IPS DF 4.7 (cell line): ENCODE measurements at regions not wholly inside any gene's neighbourhood (a gene's known extent, or its start where the extent isn't known, plus 50 kb on each side); places are given as distances from the start of the nearest gene placed in this dataset.
"Not testable (repeated sequence)": the region's sequence is repeated elsewhere in the genome, so short reads cannot be mapped to it uniquely, and the experiment has no call there.

ENCODE experiments used
- DNase-seq: peaks from one replicate; pipeline ENCODE4 v3.0.0-alpha.2; 2013; ENCODE audit warnings: low spot score; ENCODE audit errors: extremely low read depth

- no peak for DNase-seq
These were observed 569.0 kb upstream of the B3GAT1 start for GRCh38 chr11:134980819-134981710.

- not testable (repeated sequence) for DNase-seq
These were observed 567.0 kb upstream of the B3GAT1 start for GRCh38 chr11:134979089-134979457.

DNA sequence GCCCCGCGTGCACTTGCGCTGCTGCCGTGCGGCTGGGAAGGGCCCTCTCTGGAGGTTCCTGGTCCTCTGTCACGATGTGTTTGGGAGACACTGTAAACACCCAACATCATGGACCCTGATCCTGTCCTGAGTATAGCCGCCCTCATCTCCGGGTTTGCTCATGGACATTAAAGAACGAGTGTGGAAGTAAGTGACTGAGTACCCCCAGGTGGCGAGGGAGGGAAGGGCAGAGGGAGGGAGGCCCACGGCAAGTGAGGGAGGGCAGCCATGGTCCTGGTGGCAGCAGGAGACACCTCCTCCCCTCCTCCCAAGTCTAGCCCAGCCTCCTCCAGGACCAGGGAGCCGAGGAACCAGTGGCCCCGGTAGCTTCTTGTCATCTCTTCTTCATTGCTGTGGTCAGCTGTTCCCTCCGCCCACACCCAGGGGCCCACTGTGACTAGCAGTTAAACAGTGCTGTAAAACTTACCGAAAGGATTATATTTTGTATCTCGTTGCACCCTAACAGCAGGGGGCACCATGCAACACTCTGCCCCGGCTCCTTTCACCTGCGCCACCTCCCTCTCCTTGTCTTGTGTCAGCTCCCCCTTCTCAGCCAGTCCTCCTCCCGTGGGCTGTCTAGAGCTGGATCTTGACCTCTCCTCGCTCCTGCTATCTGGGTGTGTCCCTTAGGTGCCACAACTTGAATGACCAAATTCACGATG, 566.5 kb upstream of the B3GAT1 start:
- DNase-seq = no peak

DNA sequence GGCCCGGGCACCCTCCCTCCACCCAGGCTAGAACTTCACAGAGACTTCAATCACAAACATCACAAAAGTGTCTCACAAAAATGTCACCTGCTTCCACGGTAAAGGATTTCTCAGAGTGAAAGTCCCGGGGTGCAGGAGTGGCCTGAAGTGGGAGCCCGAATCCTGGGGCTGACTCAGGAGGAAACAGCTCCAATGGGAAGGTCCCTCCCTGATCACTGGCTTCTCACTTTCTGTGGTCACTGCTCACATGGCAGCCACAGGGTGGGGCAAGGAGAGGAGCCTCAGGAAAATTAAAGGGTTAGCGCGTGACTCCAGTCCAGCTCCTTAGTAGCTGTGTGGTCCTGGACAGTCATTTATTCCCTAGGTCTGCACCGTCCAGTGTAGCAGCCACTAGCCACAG, 564.5 kb upstream of the B3GAT1 start:
- DNase-seq = no peak

- no peak for DNase-seq
These were observed 563.9 kb upstream of the B3GAT1 start for GRCh38 chr11:134975866-134976376.

GRCh38 chr11:134973801-134974200, 561.8 kb upstream of the B3GAT1 start:
- no peak for DNase-seq

DNA sequence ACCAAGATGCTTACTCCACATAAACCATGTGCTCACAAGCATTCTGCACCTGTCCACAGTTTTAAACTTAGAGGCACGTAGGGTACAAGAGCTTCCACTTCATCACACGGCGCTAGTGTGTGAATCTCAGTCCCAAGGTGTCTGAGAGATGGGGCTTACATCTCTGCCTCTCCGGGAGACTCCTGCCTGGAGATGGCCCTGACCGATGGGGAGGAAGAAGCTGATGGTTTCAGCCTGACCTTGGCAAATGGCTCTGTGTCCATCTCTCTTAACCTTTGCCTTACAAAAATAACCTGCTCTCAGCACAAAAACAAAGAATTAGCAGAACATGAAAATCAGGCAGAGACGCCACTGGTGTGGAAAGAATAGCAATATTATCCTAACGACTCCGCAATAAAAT, 559.3 kb upstream of the B3GAT1 start:
- no peak for DNase-seq

DNA sequence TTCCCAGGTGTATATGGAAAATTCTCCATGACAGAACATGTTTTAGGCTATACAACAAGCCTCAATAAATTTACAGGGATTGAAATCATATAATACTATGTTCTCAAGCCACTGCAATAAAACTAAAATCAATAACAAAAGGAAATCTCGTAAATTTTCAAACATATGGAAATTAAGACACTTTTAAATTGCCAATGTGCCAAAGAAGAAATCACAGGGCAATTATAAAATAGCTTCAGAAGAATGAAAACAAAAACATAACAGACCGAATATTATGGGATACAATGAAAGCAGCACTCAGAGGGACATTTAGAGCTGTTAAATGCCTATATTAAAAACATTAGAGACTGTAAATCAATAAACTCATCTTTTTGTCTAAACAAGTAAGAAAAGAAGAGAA, 555.7 kb upstream of the B3GAT1 start:
- DNase-seq = no peak

GRCh38 chr11:134961386-134961785, 549.3 kb upstream of the B3GAT1 start:
- not testable (repeated sequence) for DNase-seq

DNA sequence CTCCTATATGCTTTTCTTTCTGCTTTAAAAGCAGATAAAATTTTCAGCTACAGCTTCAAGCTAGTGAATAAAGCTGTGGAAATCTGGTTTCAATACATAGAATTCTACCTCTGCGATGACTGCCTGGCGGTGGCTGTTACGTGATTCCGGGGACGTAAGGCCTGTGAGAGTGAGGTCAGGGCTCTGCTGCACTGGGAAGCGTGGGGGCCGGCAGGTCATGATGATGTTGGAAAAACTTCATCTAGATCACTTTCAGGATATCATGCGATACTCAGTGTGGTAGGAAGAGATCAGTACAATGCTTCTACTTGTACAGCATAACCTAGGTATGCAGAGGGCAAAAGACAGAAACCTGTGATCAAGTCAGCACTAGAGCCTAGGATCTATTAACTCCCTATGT, 546.8 kb upstream of the B3GAT1 start:
- no peak for DNase-seq

- no peak for DNase-seq
These were observed 546.2 kb upstream of the B3GAT1 start for GRCh38 chr11:134958336-134958640.

DNA sequence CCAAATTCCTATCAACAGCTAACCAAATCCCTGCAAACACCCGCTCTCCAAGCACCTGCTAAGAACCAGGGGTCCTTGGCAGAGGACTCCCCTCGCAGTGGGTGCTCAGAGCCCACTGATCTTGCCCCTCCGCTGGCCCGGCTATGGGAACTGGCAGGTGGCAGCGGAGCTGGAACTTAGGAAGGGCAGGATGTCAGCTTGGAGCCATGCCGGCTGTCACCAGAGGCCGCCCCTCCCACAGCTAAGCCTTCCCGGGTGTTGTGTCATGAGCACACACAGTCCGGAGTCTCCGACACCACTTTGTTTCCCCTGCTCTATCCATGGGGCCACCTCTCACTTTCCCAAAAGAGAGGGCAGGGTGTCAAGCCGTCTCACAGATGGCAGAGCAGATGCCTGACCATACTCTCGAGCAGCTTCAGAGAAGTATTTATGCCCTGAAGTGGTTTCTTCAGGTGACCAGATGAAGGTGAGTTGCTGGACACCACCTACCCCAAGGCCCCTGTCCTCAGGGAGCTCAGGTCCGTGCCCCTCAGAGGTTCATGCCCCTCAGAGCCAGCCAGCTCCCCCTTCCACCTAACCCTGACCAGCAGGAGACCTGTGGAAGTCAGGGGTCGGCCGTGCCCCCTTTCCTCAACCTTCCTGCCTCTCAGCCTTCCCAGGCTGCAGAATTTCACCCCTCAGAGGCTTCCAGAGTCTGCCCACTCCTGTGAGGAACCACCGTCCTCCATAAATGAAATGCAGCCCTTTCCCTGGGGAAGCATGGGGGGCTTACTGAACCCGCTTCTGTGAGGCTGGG, 545.7 kb upstream of the B3GAT1 start:
- DNase-seq = no peak

- DNase-seq = no peak
These were observed 544.6 kb upstream of the B3GAT1 start for GRCh38 chr11:134956450-134957210.

- not testable (repeated sequence) for DNase-seq
These were observed 543.9 kb upstream of the B3GAT1 start for GRCh38 chr11:134955970-134956369.

GRCh38 chr11:134955281-134955680, 543.2 kb upstream of the B3GAT1 start:
- DNase-seq = no peak

GRCh38 chr11:134954456-134954855, 542.4 kb upstream of the B3GAT1 start:
- DNase-seq = not testable (repeated sequence)

GRCh38 chr11:134953417-134953970, 541.5 kb upstream of the B3GAT1 start:
- DNase-seq = not testable (repeated sequence)

DNA sequence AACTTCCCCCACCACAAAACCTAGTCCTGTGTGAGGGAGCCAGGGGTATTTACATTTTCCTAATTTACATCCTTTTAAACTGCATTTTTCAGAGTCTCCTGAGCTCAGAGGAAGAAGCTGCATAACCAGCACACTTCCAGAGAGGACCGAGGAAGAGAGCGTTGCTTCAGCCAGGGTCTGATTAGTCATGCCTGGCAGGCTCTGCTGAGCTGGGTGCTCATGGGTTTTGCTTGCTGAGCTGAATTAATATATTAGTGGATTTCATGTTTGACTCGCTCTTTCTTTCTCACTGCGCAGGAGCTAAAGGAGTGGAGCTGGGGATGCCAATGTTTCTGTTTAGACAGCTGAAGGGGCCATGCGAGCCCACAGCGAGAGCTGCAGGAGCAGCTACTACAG, 539.3 kb upstream of the B3GAT1 start:
- DNase-seq = no peak

DNA sequence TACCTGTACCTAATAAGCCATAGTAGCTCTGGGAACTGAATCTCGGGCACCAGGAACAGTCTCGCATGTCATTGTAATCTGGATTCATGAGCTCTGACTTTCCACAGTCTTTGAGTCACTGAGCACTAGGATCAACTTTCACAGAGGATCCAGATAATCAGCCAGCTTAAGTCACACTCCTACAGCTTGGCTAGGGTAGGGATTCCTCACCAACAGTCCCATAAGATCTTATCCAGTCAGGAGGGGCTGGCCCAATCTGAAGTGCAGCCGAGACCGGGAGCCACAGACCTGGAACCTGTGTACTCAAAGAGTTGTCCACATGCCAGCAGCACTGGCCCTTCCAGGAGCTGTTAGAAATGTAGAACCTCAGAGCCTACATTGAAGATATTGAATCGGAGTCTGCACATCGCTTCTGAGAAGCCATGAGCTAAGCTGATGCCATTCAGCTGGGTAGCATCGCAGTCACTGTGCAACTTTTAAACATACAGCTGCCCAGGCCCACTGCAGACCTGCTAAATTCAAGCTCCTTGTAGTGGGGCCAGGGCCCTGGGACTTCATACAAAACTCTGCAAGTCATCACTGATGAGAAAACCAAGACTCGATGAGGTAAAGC, 538.8 kb upstream of the B3GAT1 start:
- DNase-seq = no peak
